AG04450 (cell line): ENCODE measurements at regions not wholly inside any gene's neighbourhood (a gene's known extent, or its start where the extent isn't known, plus 50 kb on each side); places are given as distances from the start of the nearest gene placed in this dataset.

ENCODE experiments used
- CTCF ChIA-PET: fragments of 300-600, 350-600 bp; formaldehyde crosslinking; extraction: SDS; loops from one replicate; lab custom pipeline; 2022; ENCODE audit warnings: antibody characterized with exemption, inconsistent platforms; lab: Charles Lee
- POLR2A ChIA-PET: fragments of 350-600 bp; formaldehyde crosslinking; extraction: SDS; loops from one replicate; lab custom pipeline; 2021; ENCODE audit warnings: antibody characterized with exemption, inconsistent platforms; lab: Yijun Ruan, JAX
- DNase-seq: peaks from one replicate; pipeline ENCODE4 v3.0.0-alpha.2; 2011; ENCODE audit warnings: low read depth, low spot score
- H3K27ac ChIP-seq: one replicate; pipeline ENCODE4 v1.5.1; 2012; ENCODE audit warnings: low read depth, low read length, control low read depth
- H3K27me3 ChIP-seq: one replicate; pipeline ENCODE4 v1.6.0; 2012; ENCODE audit warnings: low read length; ENCODE audit not compliant: control insufficient read depth, insufficient read depth
- H3K4me3 ChIP-seq: 2 replicates; pipeline ENCODE4 v1.5.1; 2011; ENCODE audit warnings: mild to moderate bottlenecking, low read depth, low read length, control low read depth
- H3K9me3 ChIP-seq: 2 replicates; pipeline ENCODE4 v1.5.1; 2012; ENCODE audit warnings: low read length; ENCODE audit not compliant: control insufficient read depth, insufficient read depth
- CTCF ChIP-seq: IDR thresholded peaks from 2 replicates; pipeline ENCODE4 v1.5.1; 2011; ENCODE audit warnings: low read depth, low read length, control low read depth, inconsistent platforms

GRCh38 chr20:56094228-56094627, 88.9 kb upstream of the CBLN4 start:
- ChIA-PET POLR2A (no interaction called here), CTCF (no interaction called here)
- Histone ChIP-seq H3K27me3 (no peaks in the 10 kb centered on the region), H3K4me3 (no peak overlapping the region), H3K9me3 (peaks cover 27% of the 10 kb centered on the region), H3K27ac (no peak overlapping the region)
- no peak for DNase-seq
- no peak for TF ChIP-seq CTCF

DNA sequence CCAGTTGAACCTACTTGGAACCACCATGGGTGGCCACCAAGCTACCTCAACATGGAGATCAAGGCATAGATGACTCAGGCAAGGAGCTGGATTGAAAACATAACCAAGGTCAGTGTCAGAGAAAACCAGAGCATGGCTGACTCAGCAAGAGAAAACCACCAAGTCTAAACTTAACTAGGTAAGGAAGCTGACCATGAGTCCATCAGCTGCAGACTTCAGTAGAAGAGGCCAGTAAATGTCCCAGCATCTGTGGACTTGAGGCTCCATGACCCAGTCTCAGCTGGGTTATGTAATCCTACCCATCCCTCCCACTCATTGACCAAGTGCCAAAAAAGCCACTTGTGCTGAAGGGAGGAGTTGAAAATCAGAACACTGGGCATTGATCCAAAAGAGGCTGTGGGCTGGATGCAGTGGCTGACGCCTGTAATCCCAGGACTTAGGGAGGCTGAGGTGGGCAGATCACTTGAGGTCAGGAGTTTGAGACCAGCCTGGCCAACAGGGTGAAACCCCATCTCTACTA, 93.7 kb upstream of the CBLN4 start:
- Histone ChIP-seq H3K27me3 (no peaks in the 10 kb centered on the region), H3K4me3 (no peak overlapping the region), H3K27ac (no peak overlapping the region), H3K9me3 (peaks cover 25% of the 10 kb centered on the region)
- no peak for TF ChIP-seq CTCF
- DNase-seq, result no peak
- POLR2A ChIA-PET, result no interaction called here
- CTCF ChIA-PET, result no interaction called here

GRCh38 chr20:56111961-56112730, 106.8 kb upstream of the CBLN4 start:
- Histone ChIP-seq H3K27ac (no peak overlapping the region), H3K9me3 (peaks cover 14% of the 10 kb centered on the region; the same call in 1 of the 2 replicates), H3K4me3 (no peak overlapping the region), H3K27me3 (no peaks in the 10 kb centered on the region)
- ChIA-PET CTCF (no interaction called here), POLR2A (no interaction called here)
- DNase-seq, result no peak
- TF ChIP-seq CTCF, result no peak

- H3K27me3 ChIP-seq, result no peaks in the 10 kb centered on the region
- no peak for DNase-seq
- POLR2A ChIA-PET, result interaction anchor here (0.7 kb wide), 1 partner anchor 15 kb away, joined by 8 read pairs; no protein-coding TSS in a partner anchor
Measured at GRCh38 chr20:56117350-56117749, 112.0 kb upstream of the CBLN4 start.

More at GRCh38 chr20:56117350-56117749, 112.0 kb upstream of the CBLN4 start:
- no peak for TF ChIP-seq CTCF
- Histone ChIP-seq H3K9me3 (peaks cover 16% of the 10 kb centered on the region; the same call in 1 of the 2 replicates), H3K27ac (no peak overlapping the region), H3K4me3 (no peak overlapping the region)
- CTCF ChIA-PET, result no interaction called here
